ENCODE measurements at regions not wholly inside any gene's neighbourhood (a gene's known extent, or its start where the extent isn't known, plus 50 kb on each side); places are given as distances from the start of the nearest gene placed in this dataset.

DNA sequence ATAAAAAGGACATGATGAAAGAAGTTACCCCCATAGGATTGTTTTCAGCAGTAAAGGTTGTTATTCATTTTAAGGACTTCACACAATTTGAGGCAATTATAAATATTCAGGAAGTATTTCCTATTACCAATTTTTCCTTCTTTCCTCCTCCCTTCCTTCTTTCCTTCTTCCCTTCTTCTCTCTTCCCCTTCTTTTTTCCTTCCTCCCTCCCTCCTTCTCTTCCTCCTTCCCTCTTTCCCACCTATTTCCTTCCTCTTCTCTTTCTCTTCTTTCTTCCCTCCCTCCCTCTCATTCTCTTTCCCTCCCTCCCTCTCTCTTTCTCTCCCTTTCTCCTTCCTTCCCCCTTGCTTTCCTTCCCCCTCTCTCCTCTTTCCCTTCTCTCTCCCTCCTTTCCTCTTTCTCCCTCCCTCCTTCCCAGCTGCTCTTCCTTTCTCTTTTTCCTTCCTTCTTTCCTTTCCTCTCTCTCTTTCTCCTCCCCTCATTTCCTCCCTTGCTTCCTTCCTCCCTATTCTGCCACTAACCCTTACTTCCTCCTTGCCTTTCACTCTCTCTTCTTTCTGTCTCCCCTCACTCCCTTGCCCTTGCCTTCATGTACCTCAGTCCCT, 105.1 kb downstream of the ADRB2 start:
- Histone ChIP-seq H3K4me3 (no peak overlapping the region), H3K36me3 (no peaks in the 10 kb centered on the region), H3K4me1 (peaks cover 0 to 4% of the 10 kb centered on the region in 2 donors), H3K9me3 (no peaks in the 10 kb centered on the region), H3K27me3 (no peaks in the 10 kb centered on the region), H3K27ac (no peak overlapping the region)
- intact Hi-C loops (cut with DNase I) = no loop called here
- TF ChIP-seq, protein P1, sequence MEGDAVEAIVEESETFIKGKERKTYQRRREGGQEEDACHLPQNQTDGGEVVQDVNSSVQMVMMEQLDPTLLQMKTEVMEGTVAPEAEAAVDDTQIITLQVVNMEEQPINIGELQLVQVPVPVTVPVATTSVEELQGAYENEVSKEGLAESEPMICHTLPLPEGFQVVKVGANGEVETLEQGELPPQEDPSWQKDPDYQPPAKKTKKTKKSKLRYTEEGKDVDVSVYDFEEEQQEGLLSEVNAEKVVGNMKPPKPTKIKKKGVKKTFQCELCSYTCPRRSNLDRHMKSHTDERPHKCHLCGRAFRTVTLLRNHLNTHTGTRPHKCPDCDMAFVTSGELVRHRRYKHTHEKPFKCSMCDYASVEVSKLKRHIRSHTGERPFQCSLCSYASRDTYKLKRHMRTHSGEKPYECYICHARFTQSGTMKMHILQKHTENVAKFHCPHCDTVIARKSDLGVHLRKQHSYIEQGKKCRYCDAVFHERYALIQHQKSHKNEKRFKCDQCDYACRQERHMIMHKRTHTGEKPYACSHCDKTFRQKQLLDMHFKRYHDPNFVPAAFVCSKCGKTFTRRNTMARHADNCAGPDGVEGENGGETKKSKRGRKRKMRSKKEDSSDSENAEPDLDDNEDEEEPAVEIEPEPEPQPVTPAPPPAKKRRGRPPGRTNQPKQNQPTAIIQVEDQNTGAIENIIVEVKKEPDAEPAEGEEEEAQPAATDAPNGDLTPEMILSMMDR (IDR thresholded peaks at IDR 0.05) = no peak
- no peak for DNase-seq (ENCODE audit: low spot score in 2 of 2)

DNA sequence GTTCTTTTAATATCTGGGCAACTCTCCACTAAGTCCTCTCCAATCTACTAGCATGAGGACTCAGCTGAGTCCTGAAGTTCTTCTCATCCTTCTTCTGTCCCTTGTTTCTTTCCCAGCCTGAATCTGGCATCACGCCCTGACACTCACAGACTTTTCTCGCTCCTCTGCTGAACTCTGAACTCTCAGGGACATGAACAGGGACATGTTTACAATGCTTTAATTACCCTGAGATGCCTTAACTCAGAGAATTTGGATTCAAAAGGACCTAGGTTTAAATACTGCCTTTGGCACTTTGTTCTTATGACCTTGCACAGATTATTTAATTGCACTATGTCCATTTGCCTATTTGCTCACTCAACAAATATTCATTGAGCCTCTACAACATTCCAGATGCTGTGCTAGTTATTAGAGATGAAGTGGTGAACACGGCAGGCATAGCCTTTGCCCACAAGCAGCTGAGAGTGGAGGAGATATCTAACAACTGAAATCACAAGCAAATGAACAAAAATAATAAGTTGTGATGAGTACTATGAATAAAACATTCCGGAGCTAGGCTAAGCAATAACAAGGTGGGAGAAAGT, 106.0 kb downstream of the ADRB2 start:
- H3K36me3 ChIP-seq = no peaks in the 10 kb centered on the region
- intact Hi-C loops (cut with DNase I) = no loop called here
- H3K4me1 ChIP-seq = peaks cover 0 to 1% of the 10 kb centered on the region in 2 donors
- no peaks in the 10 kb centered on the region for H3K9me3 ChIP-seq
- DNase-seq (ENCODE audit: low spot score in 2 of 2) = no peak
- TF ChIP-seq, protein P1 (IDR thresholded peaks at IDR 0.05) = no peak
- H3K27me3 ChIP-seq = no peaks in the 10 kb centered on the region
- no peak overlapping the region for H3K4me3 ChIP-seq
- H3K27ac ChIP-seq = no peak overlapping the region

DNA sequence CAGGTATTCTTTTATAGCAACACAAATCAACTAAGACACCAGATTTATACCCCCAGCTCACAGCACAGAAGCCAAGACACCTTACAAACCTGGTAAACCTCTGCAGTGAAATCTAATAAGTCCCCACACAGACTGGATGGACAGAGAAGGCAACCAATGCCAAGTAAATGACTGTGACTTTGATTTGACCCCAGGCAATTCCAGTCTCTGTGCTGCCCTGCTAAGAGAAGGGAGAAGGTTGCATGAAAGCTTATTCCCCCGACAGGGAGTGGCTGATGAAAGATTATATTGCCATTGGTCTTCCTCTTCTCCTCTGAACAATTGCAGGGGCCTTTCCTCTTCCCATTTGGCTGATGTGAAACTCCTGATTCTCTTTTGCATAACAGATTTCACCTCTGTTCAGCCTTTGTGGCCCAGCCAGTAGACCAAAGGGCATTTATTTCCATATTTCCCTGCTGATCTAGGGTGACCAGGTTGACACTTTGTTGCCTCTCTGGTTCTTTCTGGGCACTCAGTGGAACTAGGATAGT, 107.6 kb downstream of the ADRB2 start:
- H3K4me3 ChIP-seq = no peak overlapping the region
- H3K9me3 ChIP-seq = no peaks in the 10 kb centered on the region
- H3K36me3 ChIP-seq = no peaks in the 10 kb centered on the region
- intact Hi-C loops (cut with DNase I) = no loop called here
- TF ChIP-seq, protein P1 (IDR thresholded peaks at IDR 0.05) = no peak
- no peak for DNase-seq (ENCODE audit: low spot score in 2 of 2)
- no peaks in the 10 kb centered on the region for H3K27me3 ChIP-seq
- no peaks in the 10 kb centered on the region for H3K4me1 ChIP-seq
- H3K27ac ChIP-seq = no peak overlapping the region

DNA sequence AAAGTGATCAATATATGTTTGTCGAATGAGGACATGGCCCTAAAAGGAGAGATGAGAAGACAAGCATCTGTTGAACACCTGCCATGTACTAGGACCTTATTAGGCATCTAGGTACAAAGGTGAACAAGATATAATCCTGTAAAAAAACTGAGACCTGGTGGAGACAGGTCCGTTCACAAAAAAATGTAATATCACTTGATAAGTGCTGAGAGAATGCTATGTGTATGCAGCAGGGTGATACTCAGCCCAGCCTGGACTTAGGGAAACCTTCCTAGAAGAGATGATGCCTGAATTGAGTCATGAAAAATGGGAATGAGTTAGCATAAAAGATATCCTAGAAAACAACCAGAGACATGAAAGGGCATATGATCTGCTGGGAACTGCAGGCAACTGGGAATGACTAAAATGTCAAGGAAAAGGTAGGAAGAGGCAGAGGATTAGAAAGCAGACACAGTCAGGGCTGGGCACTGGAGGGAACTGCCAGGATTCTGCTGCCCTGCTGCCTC, 108.5 kb downstream of the ADRB2 start:
- Histone ChIP-seq H3K36me3 (no peaks in the 10 kb centered on the region), H3K4me3 (no peak overlapping the region), H3K27me3 (no peaks in the 10 kb centered on the region), H3K4me1 (no peaks in the 10 kb centered on the region), H3K9me3 (no peaks in the 10 kb centered on the region), H3K27ac (no peak overlapping the region)
- TF ChIP-seq, protein P1 (IDR thresholded peaks at IDR 0.05) = no peak
- no peak for DNase-seq (ENCODE audit: low spot score in 2 of 2)
- intact Hi-C loops (cut with DNase I) = no loop called here

DNA sequence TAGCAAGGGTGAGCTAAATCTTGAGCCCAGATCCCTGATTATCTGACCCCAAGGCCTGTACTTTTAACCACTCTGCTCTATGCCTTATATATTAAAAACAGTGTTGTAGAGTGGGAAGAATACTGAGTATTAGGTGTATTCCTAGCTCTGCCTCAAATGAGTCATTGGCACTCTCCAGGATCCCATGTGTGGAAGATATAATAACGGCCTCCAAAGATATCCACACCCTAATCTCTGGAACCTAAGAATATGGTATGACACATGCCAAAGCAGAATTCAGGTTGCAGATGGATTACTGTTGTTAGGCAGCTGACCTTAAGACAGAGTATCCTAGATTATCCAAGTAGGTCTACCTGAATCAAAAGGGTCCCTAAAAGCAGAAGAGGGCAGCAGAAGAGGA, 110.8 kb downstream of the ADRB2 start:
- Histone ChIP-seq H3K36me3 (no peaks in the 10 kb centered on the region), H3K4me1 (no peaks in the 10 kb centered on the region), H3K27me3 (no peaks in the 10 kb centered on the region), H3K27ac (no peak overlapping the region), H3K9me3 (no peaks in the 10 kb centered on the region), H3K4me3 (no peak overlapping the region)
- no peak for DNase-seq (ENCODE audit: low spot score in 2 of 2)
- TF ChIP-seq, protein P1 (IDR thresholded peaks at IDR 0.05) = no peak
- intact Hi-C loops (cut with DNase I) = no loop called here
